ENCODE measurements at regions not wholly inside any gene's neighbourhood (a gene's known extent, or its start where the extent isn't known, plus 50 kb on each side); places are given as distances from the start of the nearest gene placed in this dataset.

DNA sequence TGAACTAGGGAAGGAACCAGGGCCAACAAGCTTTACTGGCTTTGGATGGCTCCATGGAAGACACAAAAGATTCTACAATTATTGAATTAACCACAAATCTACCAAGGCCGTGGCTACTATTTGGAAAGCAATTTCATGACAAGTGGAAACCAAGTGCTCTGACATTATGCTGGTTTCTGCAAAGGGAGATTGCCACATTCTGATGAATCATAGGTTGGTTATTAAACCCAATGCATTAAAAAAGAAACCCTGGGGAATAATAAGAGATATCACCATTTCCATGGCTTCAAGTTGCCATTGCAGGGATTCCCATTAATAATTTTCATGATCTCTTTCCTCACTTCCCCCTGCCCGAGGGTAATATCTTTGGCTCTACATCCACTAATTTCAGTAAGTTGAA, 359.2 kb upstream of the NCAM2 start:
- H3K4me1 ChIP-seq (ENCODE audit: insufficient read depth, low read length), result peaks cover 7% of the 10 kb centered on the region
- H3K36me3 ChIP-seq (ENCODE audit: insufficient read depth, low read length), result no peaks in the 10 kb centered on the region
- 89% methylated on average over 2 of the region's 2 CpGs for WGBS
- no peak overlapping the region for H3K27ac ChIP-seq (ENCODE audit: low read depth, low read length)
- H3K9ac ChIP-seq (ENCODE audit: low read depth, low read length), result no peak overlapping the region
- H3K4me3 ChIP-seq (ENCODE audit: low read length), result no peak overlapping the region
- H3K9me3 ChIP-seq (ENCODE audit: insufficient read depth, low read depth, low read length), result no peaks in the 10 kb centered on the region
- no peaks in the 10 kb centered on the region for H3K27me3 ChIP-seq (ENCODE audit: insufficient read depth, low read length)

DNA sequence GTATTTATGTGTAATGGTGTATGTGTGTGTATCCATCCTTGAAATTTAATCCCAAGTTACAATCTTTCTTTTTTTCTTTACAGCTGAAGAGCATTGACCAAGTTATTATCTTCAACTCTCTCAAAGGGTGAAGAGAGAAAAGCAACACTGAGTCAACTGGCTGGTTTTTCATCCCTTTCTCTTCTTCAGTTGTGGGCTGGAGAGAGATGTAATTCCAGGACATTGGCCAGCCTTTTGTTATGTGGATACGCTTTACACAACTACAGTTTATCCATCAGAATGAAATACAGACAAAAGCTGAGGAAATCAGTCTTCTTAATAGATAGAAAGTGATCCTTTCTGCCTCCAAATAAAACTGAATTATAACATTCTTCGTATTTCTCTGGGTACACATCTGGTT, 357.0 kb upstream of the NCAM2 start:
- Histone ChIP-seq H3K36me3 (ENCODE audit: insufficient read depth, low read length) (no peaks in the 10 kb centered on the region), H3K27ac (ENCODE audit: low read depth, low read length) (no peak overlapping the region), H3K9ac (ENCODE audit: low read depth, low read length) (no peak overlapping the region), H3K27me3 (ENCODE audit: insufficient read depth, low read length) (no peaks in the 10 kb centered on the region), H3K4me3 (ENCODE audit: low read length) (no peak overlapping the region), H3K4me1 (ENCODE audit: insufficient read depth, low read length) (peaks cover 7% of the 10 kb centered on the region), H3K9me3 (ENCODE audit: insufficient read depth, low read depth, low read length) (peaks cover 12% of the 10 kb centered on the region)
- no CpG with 5 or more reads among the region's 2 CpGs for WGBS

DNA sequence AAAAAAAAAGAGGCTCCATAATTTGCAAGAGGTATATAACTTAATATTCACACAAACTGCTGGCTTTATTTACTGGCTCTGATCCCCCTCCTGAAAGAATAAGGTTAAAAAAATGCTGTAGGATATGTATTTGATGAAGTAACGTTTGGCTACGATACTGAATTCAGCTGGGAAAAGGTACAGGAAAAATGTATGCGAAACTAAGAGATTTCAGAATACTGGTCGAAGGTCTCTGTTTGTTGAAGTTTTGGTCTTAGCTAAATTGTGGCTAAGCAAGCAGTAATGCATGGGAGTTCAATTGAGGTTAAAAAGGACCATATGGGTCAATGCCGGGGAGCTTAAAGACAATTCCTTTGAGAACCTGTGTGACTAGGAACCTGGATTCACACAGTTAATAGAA, 355.5 kb upstream of the NCAM2 start:
- Histone ChIP-seq H3K9me3 (ENCODE audit: insufficient read depth, low read depth, low read length) (peaks cover 16% of the 10 kb centered on the region), H3K4me3 (ENCODE audit: low read length) (no peak overlapping the region), H3K36me3 (ENCODE audit: insufficient read depth, low read length) (no peaks in the 10 kb centered on the region), H3K4me1 (ENCODE audit: insufficient read depth, low read length) (peaks cover 7% of the 10 kb centered on the region), H3K9ac (ENCODE audit: low read depth, low read length) (no peak overlapping the region), H3K27me3 (ENCODE audit: insufficient read depth, low read length) (no peaks in the 10 kb centered on the region), H3K27ac (ENCODE audit: low read depth, low read length) (no peak overlapping the region)
- 84% methylated on average over 5 of the region's 5 CpGs for WGBS

DNA sequence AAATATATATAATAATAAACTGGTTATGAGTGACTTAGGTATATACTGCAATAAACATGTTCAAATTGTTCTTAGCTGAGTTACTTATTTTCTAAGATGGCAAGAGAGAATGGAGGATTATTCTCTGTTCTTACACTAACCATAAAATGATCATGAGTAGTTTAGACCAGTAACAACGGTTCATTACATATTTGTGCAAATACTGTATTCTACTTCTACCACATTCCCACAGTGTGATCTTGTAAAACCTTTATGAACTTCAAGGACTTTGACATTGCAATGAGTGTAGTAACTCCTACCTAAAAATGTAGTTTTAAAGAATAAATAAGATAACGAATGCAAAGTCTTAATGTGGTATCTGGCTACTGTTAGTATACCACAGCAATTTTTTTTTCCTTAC, 353.7 kb upstream of the NCAM2 start:
- Histone ChIP-seq H3K9me3 (ENCODE audit: insufficient read depth, low read depth, low read length) (peaks cover 16% of the 10 kb centered on the region), H3K4me1 (ENCODE audit: insufficient read depth, low read length) (peaks cover 7% of the 10 kb centered on the region), H3K36me3 (ENCODE audit: insufficient read depth, low read length) (no peaks in the 10 kb centered on the region), H3K9ac (ENCODE audit: low read depth, low read length) (no peak overlapping the region), H3K27ac (ENCODE audit: low read depth, low read length) (no peak overlapping the region), H3K4me3 (ENCODE audit: low read length) (no peak overlapping the region), H3K27me3 (ENCODE audit: insufficient read depth, low read length) (no peaks in the 10 kb centered on the region)
- 100% methylated on average over 1 of the region's 2 CpGs for WGBS

DNA sequence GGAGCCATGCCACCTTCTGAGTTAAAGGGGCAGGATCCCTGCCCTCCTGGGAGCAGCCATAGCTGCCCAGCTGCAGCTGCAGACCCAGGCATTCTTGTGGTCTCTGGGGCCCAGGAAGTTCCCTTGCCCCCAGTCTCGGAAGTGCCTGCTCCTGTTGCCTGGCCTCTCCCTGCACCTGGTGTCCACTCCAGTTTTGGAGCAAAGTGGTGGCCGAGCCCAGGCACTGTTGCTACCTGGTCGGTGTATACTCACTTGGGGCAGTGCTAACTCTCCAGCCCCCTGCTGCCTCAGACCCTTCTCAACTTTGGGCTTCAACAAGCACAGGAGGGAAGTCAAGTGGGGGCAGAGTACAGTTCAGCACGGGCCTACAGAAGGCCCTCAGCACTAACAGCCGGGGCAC, 352.9 kb upstream of the NCAM2 start:
- Histone ChIP-seq H3K9me3 (ENCODE audit: insufficient read depth, low read depth, low read length) (peaks cover 16% of the 10 kb centered on the region), H3K9ac (ENCODE audit: low read depth, low read length) (no peak overlapping the region), H3K4me1 (ENCODE audit: insufficient read depth, low read length) (peaks cover 7% of the 10 kb centered on the region), H3K4me3 (ENCODE audit: low read length) (no peak overlapping the region), H3K27me3 (ENCODE audit: insufficient read depth, low read length) (no peaks in the 10 kb centered on the region), H3K36me3 (ENCODE audit: insufficient read depth, low read length) (no peaks in the 10 kb centered on the region), H3K27ac (ENCODE audit: low read depth, low read length) (no peak overlapping the region)
- 94% methylated on average over 5 of the region's 5 CpGs for WGBS

DNA sequence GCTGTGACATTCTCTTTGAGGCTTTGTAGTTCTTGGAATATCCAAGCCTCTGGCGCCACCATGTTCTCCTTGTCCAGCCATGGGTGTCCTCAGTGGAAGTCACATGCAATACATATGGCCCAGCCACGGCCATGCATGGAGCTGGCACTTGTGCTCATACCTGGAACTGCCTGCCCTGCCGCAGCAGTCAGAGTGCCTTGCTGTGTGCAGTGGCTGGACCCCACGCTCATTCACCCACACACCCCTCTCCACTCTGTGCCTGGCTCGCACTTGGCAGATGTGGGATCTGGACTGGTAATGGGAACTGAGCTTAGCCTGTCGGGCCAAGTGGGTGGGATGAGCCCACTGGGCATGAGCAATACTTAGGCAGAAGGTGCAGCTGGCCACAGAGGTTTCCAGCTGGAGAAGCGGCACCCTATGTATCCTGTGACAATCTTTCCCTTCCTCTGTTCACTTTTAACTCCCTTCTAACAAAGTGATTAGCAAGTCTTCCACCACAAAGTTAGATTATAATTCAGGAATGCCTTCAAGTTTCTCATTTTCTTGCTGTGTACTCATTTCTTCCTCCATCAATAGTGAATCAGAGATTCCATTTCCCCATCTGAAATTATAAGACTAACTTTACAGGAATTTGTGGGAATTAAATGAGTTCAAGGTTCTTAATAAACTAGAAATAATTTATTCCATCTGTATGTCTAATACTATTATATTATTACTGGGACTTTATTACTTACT, 351.6 kb upstream of the NCAM2 start:
- peaks cover 16% of the 10 kb centered on the region for H3K9me3 ChIP-seq (ENCODE audit: insufficient read depth, low read depth, low read length)
- H3K27me3 ChIP-seq (ENCODE audit: insufficient read depth, low read length), result no peaks in the 10 kb centered on the region
- H3K9ac ChIP-seq (ENCODE audit: low read depth, low read length), result no peak overlapping the region
- no peak overlapping the region for H3K4me3 ChIP-seq (ENCODE audit: low read length)
- no peak overlapping the region for H3K27ac ChIP-seq (ENCODE audit: low read depth, low read length)
- H3K4me1 ChIP-seq (ENCODE audit: insufficient read depth, low read length), result no peaks in the 10 kb centered on the region; the same call in 1 of the 2 replicates
- no peaks in the 10 kb centered on the region for H3K36me3 ChIP-seq (ENCODE audit: insufficient read depth, low read length)
- WGBS, result 95% methylated on average over 7 of the region's 7 CpGs

DNA sequence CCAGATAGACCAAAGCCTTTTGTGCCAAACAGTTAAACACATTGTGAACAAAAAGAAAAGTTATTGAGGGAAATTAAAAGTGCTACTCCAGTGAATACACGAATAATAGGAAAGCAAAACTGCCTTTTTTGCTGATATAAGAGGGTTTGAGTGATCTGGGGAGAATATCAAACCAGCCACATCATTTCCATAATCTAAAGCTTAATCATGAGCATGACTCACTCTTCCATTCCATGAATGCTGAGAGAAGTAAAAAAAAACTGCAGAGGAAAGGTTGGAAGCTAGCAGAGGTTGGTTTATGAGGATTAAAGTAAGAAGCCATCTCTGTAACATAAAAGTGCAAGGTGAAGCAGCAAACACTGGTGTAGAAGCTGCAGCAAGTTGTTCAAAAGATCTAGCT, 350.6 kb upstream of the NCAM2 start:
- Histone ChIP-seq H3K4me3 (ENCODE audit: low read length) (no peak overlapping the region), H3K9me3 (ENCODE audit: insufficient read depth, low read depth, low read length) (peaks cover 16% of the 10 kb centered on the region), H3K36me3 (ENCODE audit: insufficient read depth, low read length) (no peaks in the 10 kb centered on the region), H3K27me3 (ENCODE audit: insufficient read depth, low read length) (no peaks in the 10 kb centered on the region), H3K9ac (ENCODE audit: low read depth, low read length) (no peak overlapping the region), H3K4me1 (ENCODE audit: insufficient read depth, low read length) (no peaks in the 10 kb centered on the region), H3K27ac (ENCODE audit: low read depth, low read length) (no peak overlapping the region)
- WGBS, result 83% methylated on average over 1 of the region's 1 CpG

DNA sequence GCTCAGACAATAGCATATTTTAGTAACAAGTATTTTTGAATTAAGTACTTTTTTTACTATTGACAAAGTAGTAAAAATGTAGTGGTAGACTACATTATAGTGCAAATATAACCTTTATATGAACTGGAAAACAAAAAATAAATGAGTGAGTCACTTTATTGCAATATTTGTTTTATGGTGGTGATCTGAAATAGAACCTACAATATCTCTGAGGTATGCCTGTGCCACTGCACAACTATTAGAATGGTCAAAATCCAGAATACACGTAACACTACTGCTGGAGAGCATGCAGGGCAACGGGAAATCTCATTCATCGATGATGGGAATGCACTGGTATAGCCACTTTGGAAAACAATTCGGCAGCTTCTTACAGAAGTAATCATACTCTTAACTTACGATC, 349.0 kb upstream of the NCAM2 start:
- Histone ChIP-seq H3K4me1 (ENCODE audit: insufficient read depth, low read length) (no peaks in the 10 kb centered on the region), H3K4me3 (ENCODE audit: low read length) (no peak overlapping the region), H3K9me3 (ENCODE audit: insufficient read depth, low read depth, low read length) (peaks cover 16% of the 10 kb centered on the region), H3K36me3 (ENCODE audit: insufficient read depth, low read length) (no peaks in the 10 kb centered on the region), H3K27ac (ENCODE audit: low read depth, low read length) (no peak overlapping the region), H3K27me3 (ENCODE audit: insufficient read depth, low read length) (no peaks in the 10 kb centered on the region), H3K9ac (ENCODE audit: low read depth, low read length) (no peak overlapping the region)
- WGBS, result 95% methylated on average over 5 of the region's 5 CpGs

DNA sequence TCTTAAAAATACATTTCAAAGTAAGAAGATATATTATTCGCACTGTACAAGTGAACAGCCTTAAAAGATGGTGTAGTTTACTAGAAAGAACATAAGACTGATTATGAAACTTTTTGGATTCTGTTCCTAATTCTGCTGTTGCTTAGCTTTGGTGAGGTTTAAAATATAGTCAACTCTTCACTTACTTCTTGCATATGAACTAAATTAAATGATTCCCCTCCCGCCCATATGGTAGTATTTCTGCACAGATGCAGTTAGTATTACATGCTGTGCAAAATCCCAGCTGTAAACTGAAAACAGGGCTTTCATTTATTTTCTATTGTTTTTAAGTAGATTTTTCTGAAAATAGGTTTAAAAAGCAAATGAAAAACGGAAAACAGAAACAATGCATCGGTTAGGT, 345.4 kb upstream of the NCAM2 start:
- Histone ChIP-seq H3K9me3 (ENCODE audit: insufficient read depth, low read depth, low read length) (no peaks in the 10 kb centered on the region), H3K36me3 (ENCODE audit: insufficient read depth, low read length) (no peaks in the 10 kb centered on the region), H3K9ac (ENCODE audit: low read depth, low read length) (no peak overlapping the region), H3K4me3 (ENCODE audit: low read length) (no peak overlapping the region), H3K27ac (ENCODE audit: low read depth, low read length) (no peak overlapping the region), H3K27me3 (ENCODE audit: insufficient read depth, low read length) (no peaks in the 10 kb centered on the region), H3K4me1 (ENCODE audit: insufficient read depth, low read length) (no peaks in the 10 kb centered on the region)
- WGBS, result 97% methylated on average over 4 of the region's 4 CpGs

DNA sequence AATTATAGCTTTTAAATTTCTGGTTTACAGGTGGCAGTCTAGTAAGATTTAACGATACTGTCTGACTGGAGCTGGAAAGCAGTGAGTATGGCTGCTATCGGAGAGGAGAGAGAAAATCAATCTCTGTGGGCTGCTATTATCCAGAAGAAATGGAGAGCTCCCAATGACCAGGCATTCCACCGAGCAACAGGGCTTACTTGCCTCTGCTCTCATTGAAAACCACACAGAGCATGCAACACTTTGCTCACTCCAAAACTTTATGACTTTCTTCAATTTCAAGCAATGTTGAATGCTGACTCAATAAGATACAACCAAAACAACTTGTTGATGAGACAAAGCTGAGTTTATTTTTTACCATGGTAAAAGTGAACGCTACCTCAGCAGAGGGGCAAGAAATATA, 337.0 kb upstream of the NCAM2 start:
- WGBS, result 33% methylated on average over 4 of the region's 4 CpGs
- no peaks in the 10 kb centered on the region for H3K27me3 ChIP-seq (ENCODE audit: insufficient read depth, low read length)
- no peaks in the 10 kb centered on the region for H3K36me3 ChIP-seq (ENCODE audit: insufficient read depth, low read length)
- H3K27ac ChIP-seq (ENCODE audit: low read depth, low read length), result peak overlapping the region; percentile 98
- peaks cover 11% of the 10 kb centered on the region for H3K9me3 ChIP-seq (ENCODE audit: insufficient read depth, low read depth, low read length)
- peak overlapping the region; percentile 43 for H3K9ac ChIP-seq (ENCODE audit: low read depth, low read length)
- H3K4me1 ChIP-seq (ENCODE audit: insufficient read depth, low read length), result peaks cover 45% of the 10 kb centered on the region
- H3K4me3 ChIP-seq (ENCODE audit: low read length), result peak overlapping the region; percentile 27

DNA sequence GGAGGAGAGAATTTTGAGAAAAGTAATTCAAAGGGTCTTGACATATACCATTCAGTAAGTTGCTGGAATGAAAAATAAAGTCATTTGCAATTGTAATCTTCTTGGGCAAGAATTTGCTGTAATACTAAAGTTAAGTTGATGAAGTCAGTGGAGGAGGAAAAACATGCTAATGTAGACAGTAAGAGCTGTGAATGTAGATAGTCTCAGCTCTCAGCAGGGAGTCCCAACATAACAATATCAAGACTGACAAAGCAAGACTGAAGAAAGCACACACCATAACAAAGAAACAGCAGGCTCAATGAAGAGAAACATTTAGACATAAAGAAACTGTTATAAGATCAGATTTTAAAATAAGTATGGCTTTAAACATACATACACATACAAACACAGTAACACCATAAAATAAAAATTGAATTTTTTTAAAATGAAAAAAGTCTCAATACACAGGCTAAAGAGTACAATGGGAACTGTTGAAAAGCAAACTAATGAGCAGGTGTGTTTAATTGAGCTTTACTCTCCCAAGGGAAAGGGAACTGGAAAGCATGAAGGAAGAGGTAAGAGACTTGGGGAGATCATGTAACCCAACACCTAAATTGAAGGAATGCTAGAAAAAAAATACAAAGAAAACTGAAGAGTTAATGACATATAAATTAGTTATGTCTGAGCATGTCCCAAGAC, 336.3 kb upstream of the NCAM2 start:
- Histone ChIP-seq H3K4me1 (ENCODE audit: insufficient read depth, low read length) (peaks cover 45% of the 10 kb centered on the region), H3K9ac (ENCODE audit: low read depth, low read length) (peak overlapping the region; percentile 43), H3K27me3 (ENCODE audit: insufficient read depth, low read length) (no peaks in the 10 kb centered on the region), H3K9me3 (ENCODE audit: insufficient read depth, low read depth, low read length) (peaks cover 16% of the 10 kb centered on the region), H3K27ac (ENCODE audit: low read depth, low read length) (peak overlapping the region; percentile 98), H3K36me3 (ENCODE audit: insufficient read depth, low read length) (no peaks in the 10 kb centered on the region), H3K4me3 (ENCODE audit: low read length) (peak overlapping the region; percentile 27)

All from HUES64 (cell line).